AG04449 (cell line): ENCODE measurements at regions not wholly inside any gene's neighbourhood (a gene's known extent, or its start where the extent isn't known, plus 50 kb on each side); places are given as distances from the start of the nearest gene placed in this dataset.

Experiments
- CTCF ChIA-PET: fragments of 350-600 bp; formaldehyde crosslinking; extraction: SDS; loops from one replicate; lab custom pipeline; 2021; ENCODE audit warnings: antibody characterized with exemption; lab: Yijun Ruan, JAX
- POLR2A ChIA-PET: fragments of 400-600, 350-600 bp; formaldehyde crosslinking; extraction: SDS; loops from one replicate; lab custom pipeline; 2020; ENCODE audit warnings: antibody characterized with exemption, inconsistent platforms; lab: Yijun Ruan, JAX
- DNase-seq: peaks from one replicate; pipeline ENCODE4 v3.0.0-alpha.2; 2010; ENCODE audit warnings: low read depth, low spot score
- H3K4me3 ChIP-seq: 2 replicates; pipeline ENCODE4 v1.5.1; 2011; ENCODE audit warnings: low read depth, mild to moderate bottlenecking, control low read depth, low read length
- CTCF ChIP-seq: IDR thresholded peaks from one replicate; pipeline ENCODE4 v1.5.1; 2011; ENCODE audit warnings: mild to moderate bottlenecking, moderate library complexity, low read length, control low read depth, inconsistent platforms; ENCODE audit not compliant: insufficient read depth; ENCODE audit errors: missing control alignments

GRCh38 chr13:29713839-29714238, 118.4 kb upstream of the SLC7A1 start:
- CTCF ChIA-PET, result interaction anchor here (0.7 to 4.5 kb wide), 11 partner anchors 9 to 401 kb away, joined by 3 to 32 read pairs (median 4); no protein-coding TSS in a partner anchor
- H3K4me3 ChIP-seq, result no peak overlapping the region
- POLR2A ChIA-PET, result no interaction called here
- peak; percentile 31 for TF ChIP-seq CTCF
- DNase-seq, result no peak

- POLR2A ChIA-PET, result no interaction called here
- CTCF ChIA-PET, result interaction anchor here (12.2 kb wide), 1 partner anchor 203 kb away, joined by 278 read pairs; no protein-coding TSS in a partner anchor
- no peak overlapping the region for H3K4me3 ChIP-seq
- DNase-seq, result no peak
- TF ChIP-seq CTCF, result no peak
Observed at GRCh38 chr13:29711776-29712175, 116.3 kb upstream of the SLC7A1 start.

DNA sequence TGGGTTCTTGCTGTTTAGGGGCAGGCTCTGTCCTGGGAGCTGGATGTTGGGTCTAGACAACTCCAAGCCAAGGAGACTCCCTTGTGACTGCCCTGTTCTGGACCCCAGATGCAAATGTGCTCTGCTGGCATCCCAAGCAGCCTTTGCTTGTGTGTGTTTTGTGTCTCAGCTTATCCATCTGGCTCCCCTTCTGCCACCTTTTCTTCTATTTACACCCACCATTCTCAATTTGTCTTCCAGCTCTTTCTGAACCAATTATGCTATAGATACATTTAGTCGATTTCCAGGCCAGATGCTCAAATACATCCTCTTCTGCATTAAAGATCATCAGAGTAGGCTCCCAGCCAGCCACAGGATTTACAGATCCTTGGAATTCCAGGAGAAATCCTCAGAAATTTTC, 115.0 kb upstream of the SLC7A1 start:
- no peak overlapping the region for H3K4me3 ChIP-seq
- POLR2A ChIA-PET, result no interaction called here
- DNase-seq, result no peak
- CTCF ChIA-PET, result interaction anchor here (5.3 to 12.2 kb wide), 3 partner anchors 19 to 237 kb away, joined by 19 to 278 read pairs (median 58); no protein-coding TSS in a partner anchor
- TF ChIP-seq CTCF, result no peak

DNA sequence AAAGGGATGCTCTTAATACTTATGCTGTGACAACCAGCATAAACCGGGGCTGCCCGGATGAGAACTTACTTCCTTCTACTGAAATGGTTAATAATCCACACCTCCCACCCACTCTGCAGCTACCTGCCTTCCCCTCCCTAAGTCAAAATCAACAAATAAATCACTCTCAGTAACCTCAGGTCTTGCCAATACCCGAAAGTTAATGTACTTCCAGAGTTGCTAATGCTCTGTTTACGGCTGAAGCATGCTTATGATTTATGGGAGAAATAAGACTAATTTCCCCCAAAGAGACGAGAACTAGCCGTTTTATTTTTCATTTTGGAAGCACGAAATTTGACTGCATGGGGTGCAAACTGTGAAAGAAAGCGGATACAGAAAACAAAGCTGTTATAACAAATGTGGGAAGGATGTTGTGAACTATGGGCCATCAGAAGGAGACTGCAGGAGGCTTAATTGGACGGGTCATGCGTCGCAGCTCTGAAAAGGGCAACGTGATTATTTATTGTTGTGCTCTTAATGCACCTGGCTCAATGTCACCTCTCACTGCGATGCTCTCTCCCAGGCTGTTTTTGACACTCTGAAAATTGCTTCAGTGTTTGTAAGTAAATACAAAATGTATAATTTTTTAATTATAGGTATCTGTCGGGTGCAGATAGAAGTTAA, 114.0 kb upstream of the SLC7A1 start:
- CTCF ChIA-PET, result interaction anchor here (1.0 to 12.2 kb wide), 8 partner anchors 15 to 405 kb away, joined by 3 to 278 read pairs (median 12); no protein-coding TSS in a partner anchor
- H3K4me3 ChIP-seq, result no peak overlapping the region
- TF ChIP-seq CTCF, result no peak
- POLR2A ChIA-PET, result no interaction called here
- no peak for DNase-seq

GRCh38 chr13:29707876-29708543, 112.5 kb upstream of the SLC7A1 start:
- ChIA-PET POLR2A (no interaction called here), CTCF (interaction anchor here (0.5 to 12.2 kb wide), 20 partner anchors 8 to 407 kb away, joined by 3 to 278 read pairs (median 4); no protein-coding TSS in a partner anchor)
- no peak for DNase-seq
- H3K4me3 ChIP-seq, result no peak overlapping the region
- peak; percentile 76 for TF ChIP-seq CTCF

GRCh38 chr13:29706923-29707322, 111.4 kb upstream of the SLC7A1 start:
- no peak for DNase-seq
- CTCF ChIA-PET, result interaction anchor here (0.7 to 12.2 kb wide), 21 partner anchors 9 to 408 kb away, joined by 3 to 278 read pairs (median 5); no protein-coding TSS in a partner anchor
- TF ChIP-seq CTCF, result no peak
- H3K4me3 ChIP-seq, result no peak overlapping the region
- POLR2A ChIA-PET, result no interaction called here
